ENCODE measurements at regions not wholly inside any gene's neighbourhood (a gene's known extent, or its start where the extent isn't known, plus 50 kb on each side); places are given as distances from the start of the nearest gene placed in this dataset.
"Not testable (repeated sequence)": the region's sequence is repeated elsewhere in the genome, so short reads cannot be mapped to it uniquely, and the experiment has no call there.

GRCh38 chr9:42368279-42368881 is 184.9 kb downstream of the SPATA31A6 start:
- not testable (repeated sequence) for H3K27me3 ChIP-seq; H3K9me3 ChIP-seq (ENCODE audit: low read depth); H3K36me3 ChIP-seq; H3K4me3 ChIP-seq; H3K4me1 ChIP-seq (ENCODE audit: low read depth); H3K27ac ChIP-seq
- TF ChIP-seq CTCF (IDR thresholded peaks at IDR 0.05; ENCODE audit: low read depth, low read length) = peak; percentile 15
- peak in 1 of 2 donors; percentile 70 for DNase-seq (ENCODE audit: low read depth in 1 of 2, low spot score in 1 of 2)

- H3K4me1 ChIP-seq (ENCODE audit: low read depth) = not testable (repeated sequence)
Measured at GRCh38 chr9:42370172-42370571, 186.7 kb downstream of the SPATA31A6 start.

GRCh38 chr9:42371417-42371816 is 188.0 kb downstream of the SPATA31A6 start:
- not testable (repeated sequence) for H3K4me1 ChIP-seq (ENCODE audit: low read depth); H3K27ac ChIP-seq; H3K9me3 ChIP-seq (ENCODE audit: low read depth); H3K4me3 ChIP-seq; H3K27me3 ChIP-seq; H3K36me3 ChIP-seq; DNase-seq (ENCODE audit: low read depth in 1 of 2, low spot score in 1 of 2)

More at GRCh38 chr9:42370172-42370571, 186.7 kb downstream of the SPATA31A6 start:
- not testable (repeated sequence) for H3K27ac ChIP-seq; H3K27me3 ChIP-seq; H3K36me3 ChIP-seq; H3K9me3 ChIP-seq (ENCODE audit: low read depth); DNase-seq (ENCODE audit: low read depth in 1 of 2, low spot score in 1 of 2); H3K4me3 ChIP-seq

GRCh38 chr9:42377530-42378417 is 194.3 kb downstream of the SPATA31A6 start:
- H3K36me3 ChIP-seq; H3K27ac ChIP-seq; DNase-seq (ENCODE audit: low read depth in 1 of 2, low spot score in 1 of 2); H3K4me1 ChIP-seq (ENCODE audit: low read depth); H3K27me3 ChIP-seq; H3K4me3 ChIP-seq; H3K9me3 ChIP-seq (ENCODE audit: low read depth): not testable (repeated sequence)

- TF ChIP-seq CTCF (IDR thresholded peaks at IDR 0.05; ENCODE audit: low read depth, low read length) = no peak
Measured at GRCh38 chr9:42378418-42378815, 195.0 kb downstream of the SPATA31A6 start.

GRCh38 chr9:42379602-42380001 is 196.1 kb downstream of the SPATA31A6 start:
- not testable (repeated sequence) for H3K4me1 ChIP-seq (ENCODE audit: low read depth); H3K4me3 ChIP-seq; DNase-seq (ENCODE audit: low read depth in 1 of 2, low spot score in 1 of 2); H3K27ac ChIP-seq; H3K9me3 ChIP-seq (ENCODE audit: low read depth); H3K36me3 ChIP-seq; H3K27me3 ChIP-seq

More at GRCh38 chr9:42378418-42378815, 195.0 kb downstream of the SPATA31A6 start:
- no peak overlapping the region for H3K4me3 ChIP-seq
- H3K9me3 ChIP-seq (ENCODE audit: low read depth) = peaks cover 3% of the 10 kb centered on the region
- H3K4me1 ChIP-seq (ENCODE audit: low read depth) = no peaks in the 10 kb centered on the region
- H3K27ac ChIP-seq = no peak overlapping the region
- no peaks in the 10 kb centered on the region for H3K27me3 ChIP-seq
- no peak for DNase-seq (ENCODE audit: low read depth in 1 of 2, low spot score in 1 of 2)
- no peaks in the 10 kb centered on the region for H3K36me3 ChIP-seq

GRCh38 chr9:42384585-42384984 is 201.1 kb downstream of the SPATA31A6 start:
- not testable (repeated sequence) for H3K4me3 ChIP-seq; H3K9me3 ChIP-seq (ENCODE audit: low read depth); H3K27ac ChIP-seq; H3K4me1 ChIP-seq (ENCODE audit: low read depth); H3K36me3 ChIP-seq; DNase-seq (ENCODE audit: low read depth in 1 of 2, low spot score in 1 of 2); H3K27me3 ChIP-seq

GRCh38 chr9:42385574-42386120 is 202.2 kb downstream of the SPATA31A6 start:
- not testable (repeated sequence) for H3K4me3 ChIP-seq; H3K36me3 ChIP-seq; H3K4me1 ChIP-seq (ENCODE audit: low read depth); H3K9me3 ChIP-seq (ENCODE audit: low read depth); H3K27me3 ChIP-seq; H3K27ac ChIP-seq
- DNase-seq (ENCODE audit: low read depth in 1 of 2, low spot score in 1 of 2) = peak in 1 of 2 donors; percentile 32
